HUES6 (cell line): ENCODE measurements at regions not wholly inside any gene's neighbourhood (a gene's known extent, or its start where the extent isn't known, plus 50 kb on each side); places are given as distances from the start of the nearest gene placed in this dataset.

Experiments
- H3K27ac ChIP-seq: 2 replicates; pipeline ENCODE4 v1.7.0; 2013; ENCODE audit warnings: low read depth, mild to moderate bottlenecking, low read length, inconsistent platforms
- H3K27me3 ChIP-seq: 2 replicates; pipeline ENCODE4 v1.6.1; 2013; ENCODE audit warnings: low read length; ENCODE audit not compliant: control insufficient read depth, insufficient read depth
- H3K36me3 ChIP-seq: 2 replicates; pipeline ENCODE4 v1.6.1; 2013; ENCODE audit warnings: low read length; ENCODE audit not compliant: control insufficient read depth, insufficient read depth
- H3K4me1 ChIP-seq: 2 replicates; pipeline ENCODE4 v1.6.1; 2013; ENCODE audit warnings: low read length; ENCODE audit not compliant: control insufficient read depth, insufficient read depth
- H3K4me3 ChIP-seq: 2 replicates; pipeline ENCODE4 v1.5.1; 2013; ENCODE audit warnings: low read depth, low read length
- H3K9ac ChIP-seq: one replicate; pipeline ENCODE4 v1.6.1; 2013; ENCODE audit warnings: mild to moderate bottlenecking, low read length
- H3K9me3 ChIP-seq: 2 replicates; pipeline ENCODE4 v1.6.1; 2013; ENCODE audit warnings: low read depth, low read length; ENCODE audit not compliant: control insufficient read depth, insufficient read depth

- H3K36me3 ChIP-seq: no peaks in the 10 kb centered on the region
- H3K27ac ChIP-seq: no peak overlapping the region
- no peaks in the 10 kb centered on the region for H3K27me3 ChIP-seq
- no peak overlapping the region for H3K9ac ChIP-seq
- H3K4me3 ChIP-seq: no peak overlapping the region
- H3K9me3 ChIP-seq: no peaks in the 10 kb centered on the region
- peaks cover 9% of the 10 kb centered on the region; the same call in 1 of the 2 replicates for H3K4me1 ChIP-seq
Measured at GRCh38 chr10:4470231-4470835, 355.7 kb upstream of the AKR1E2 start.

GRCh38 chr10:4467481-4467880 lies 358.5 kb upstream of the AKR1E2 start:
- no peak overlapping the region for H3K27ac ChIP-seq
- H3K9ac ChIP-seq: no peak overlapping the region
- H3K4me1 ChIP-seq: peaks cover 3% of the 10 kb centered on the region; the same call in 1 of the 2 replicates
- H3K4me3 ChIP-seq: no peak overlapping the region
- H3K27me3 ChIP-seq: no peaks in the 10 kb centered on the region
- no peaks in the 10 kb centered on the region for H3K36me3 ChIP-seq
- H3K9me3 ChIP-seq: no peaks in the 10 kb centered on the region

GRCh38 chr10:4460267-4460666 lies 365.7 kb upstream of the AKR1E2 start:
- Histone ChIP-seq H3K9ac (no peak overlapping the region), H3K27ac (no peak overlapping the region), H3K4me3 (no peak overlapping the region), H3K27me3 (no peaks in the 10 kb centered on the region), H3K4me1 (no peaks in the 10 kb centered on the region), H3K9me3 (no peaks in the 10 kb centered on the region), H3K36me3 (no peaks in the 10 kb centered on the region)

GRCh38 chr10:4459531-4459930 lies 366.5 kb upstream of the AKR1E2 start:
- H3K27ac ChIP-seq: no peak overlapping the region
- H3K36me3 ChIP-seq: no peaks in the 10 kb centered on the region
- no peaks in the 10 kb centered on the region for H3K4me1 ChIP-seq
- no peaks in the 10 kb centered on the region for H3K27me3 ChIP-seq
- H3K9ac ChIP-seq: no peak overlapping the region
- no peak overlapping the region for H3K4me3 ChIP-seq
- H3K9me3 ChIP-seq: no peaks in the 10 kb centered on the region

- H3K27me3 ChIP-seq: no peaks in the 10 kb centered on the region
- H3K9me3 ChIP-seq: no peaks in the 10 kb centered on the region
- no peak overlapping the region for H3K4me3 ChIP-seq
- no peak overlapping the region for H3K27ac ChIP-seq
- H3K4me1 ChIP-seq: no peaks in the 10 kb centered on the region
- no peaks in the 10 kb centered on the region for H3K36me3 ChIP-seq
- H3K9ac ChIP-seq: no peak overlapping the region
Measured at GRCh38 chr10:4457597-4457996, 368.4 kb upstream of the AKR1E2 start.

GRCh38 chr10:4456776-4457175 lies 369.2 kb upstream of the AKR1E2 start:
- no peaks in the 10 kb centered on the region for H3K9me3 ChIP-seq
- H3K27ac ChIP-seq: no peak overlapping the region
- no peak overlapping the region for H3K4me3 ChIP-seq
- H3K27me3 ChIP-seq: no peaks in the 10 kb centered on the region
- no peak overlapping the region for H3K9ac ChIP-seq
- no peaks in the 10 kb centered on the region for H3K4me1 ChIP-seq
- H3K36me3 ChIP-seq: no peaks in the 10 kb centered on the region

- Histone ChIP-seq H3K27me3 (no peaks in the 10 kb centered on the region), H3K4me3 (no peak overlapping the region), H3K36me3 (no peaks in the 10 kb centered on the region), H3K27ac (no peak overlapping the region), H3K9ac (no peak overlapping the region), H3K9me3 (no peaks in the 10 kb centered on the region), H3K4me1 (peaks cover 3% of the 10 kb centered on the region)
Measured at GRCh38 chr10:4456279-4456678, 369.7 kb upstream of the AKR1E2 start.

GRCh38 chr10:4453950-4454349 lies 372.1 kb upstream of the AKR1E2 start:
- Histone ChIP-seq H3K4me3 (no peak overlapping the region), H3K4me1 (peaks cover 11% of the 10 kb centered on the region), H3K27ac (no peak overlapping the region), H3K9me3 (no peaks in the 10 kb centered on the region), H3K9ac (no peak overlapping the region), H3K27me3 (no peaks in the 10 kb centered on the region), H3K36me3 (no peaks in the 10 kb centered on the region)

GRCh38 chr10:4453276-4453675 lies 372.7 kb upstream of the AKR1E2 start:
- Histone ChIP-seq H3K9ac (no peak overlapping the region), H3K27me3 (no peaks in the 10 kb centered on the region), H3K4me1 (peaks cover 11% of the 10 kb centered on the region), H3K9me3 (no peaks in the 10 kb centered on the region), H3K36me3 (no peaks in the 10 kb centered on the region), H3K27ac (no peak overlapping the region), H3K4me3 (no peak overlapping the region)

- no peak overlapping the region for H3K9ac ChIP-seq
- H3K27me3 ChIP-seq: no peaks in the 10 kb centered on the region
- H3K27ac ChIP-seq: no peak overlapping the region
- H3K9me3 ChIP-seq: no peaks in the 10 kb centered on the region
- H3K4me3 ChIP-seq: no peak overlapping the region
- peaks cover 11% of the 10 kb centered on the region for H3K4me1 ChIP-seq
- no peaks in the 10 kb centered on the region for H3K36me3 ChIP-seq
Measured at GRCh38 chr10:4450981-4451908, 374.8 kb upstream of the AKR1E2 start.

GRCh38 chr10:4450169-4450568 lies 375.8 kb upstream of the AKR1E2 start:
- Histone ChIP-seq H3K27ac (no peak overlapping the region), H3K4me1 (peaks cover 11% of the 10 kb centered on the region), H3K36me3 (no peaks in the 10 kb centered on the region), H3K27me3 (no peaks in the 10 kb centered on the region), H3K4me3 (no peak overlapping the region), H3K9ac (no peak overlapping the region), H3K9me3 (no peaks in the 10 kb centered on the region)
